HG03439 (cell line): ENCODE measurements at regions not wholly inside any gene's neighbourhood (a gene's known extent, or its start where the extent isn't known, plus 50 kb on each side); places are given as distances from the start of the nearest gene placed in this dataset.
"Not testable (repeated sequence)": the region's sequence is repeated elsewhere in the genome, so short reads cannot be mapped to it uniquely, and the experiment has no call there.

ENCODE experiments used
- ATAC-seq: cut with Tn5 transposase; IDR thresholded peaks from one replicate; pipeline ENCODE4 v1.9.1; 2021; ENCODE audit warnings: mild to moderate bottlenecking, moderate library complexity; ENCODE audit not compliant: unreplicated experiment

- ATAC-seq = not testable (repeated sequence)
Observed at GRCh38 chrY:17511984-17512383, 368.0 kb downstream of the CDY2B start.

DNA sequence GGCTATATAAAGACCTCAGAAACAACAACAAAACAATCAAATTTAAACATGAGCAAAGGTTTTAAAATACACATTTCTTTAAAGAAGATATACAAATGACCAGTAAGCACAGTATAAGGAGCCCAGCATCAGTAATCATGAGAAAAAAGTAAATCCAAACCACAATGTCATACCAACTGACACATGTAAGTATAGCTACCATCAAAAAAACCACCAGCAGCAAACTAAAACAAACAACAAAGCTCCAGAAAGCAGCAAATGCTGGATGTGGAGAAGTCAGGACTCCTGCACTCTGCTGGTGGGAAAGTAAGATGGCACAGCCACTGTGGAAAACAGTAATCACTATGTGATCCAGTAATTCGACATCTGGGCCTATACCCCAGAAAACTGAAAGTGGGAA lies 368.5 kb downstream of the CDY2B start:
- ATAC-seq = not testable (repeated sequence)

- not testable (repeated sequence) for ATAC-seq
Observed at GRCh38 chrY:17505834-17506233, 374.2 kb downstream of the CDY2B start.

GRCh38 chrY:17484763-17485162 lies 395.3 kb downstream of the CDY2B start:
- ATAC-seq = not testable (repeated sequence)

DNA sequence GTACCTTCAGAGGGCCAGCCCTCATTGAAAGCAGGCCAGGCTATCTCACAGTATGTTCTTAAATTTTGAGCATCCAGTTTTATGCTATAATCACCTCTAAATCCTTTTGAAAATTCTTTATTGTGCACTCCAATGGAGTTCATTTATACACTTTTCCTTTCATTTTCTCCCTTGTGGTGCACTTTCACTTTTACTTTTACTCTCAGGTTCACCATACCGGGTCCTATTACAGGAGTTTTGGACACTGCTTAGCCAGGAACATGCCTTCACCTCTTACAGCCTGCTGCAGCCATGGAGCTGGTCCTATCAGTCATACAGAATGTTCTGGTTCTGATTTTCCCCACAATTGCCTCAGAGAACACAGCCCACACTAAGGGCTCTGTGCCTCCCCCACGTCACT lies 395.9 kb downstream of the CDY2B start:
- ATAC-seq = not testable (repeated sequence)

DNA sequence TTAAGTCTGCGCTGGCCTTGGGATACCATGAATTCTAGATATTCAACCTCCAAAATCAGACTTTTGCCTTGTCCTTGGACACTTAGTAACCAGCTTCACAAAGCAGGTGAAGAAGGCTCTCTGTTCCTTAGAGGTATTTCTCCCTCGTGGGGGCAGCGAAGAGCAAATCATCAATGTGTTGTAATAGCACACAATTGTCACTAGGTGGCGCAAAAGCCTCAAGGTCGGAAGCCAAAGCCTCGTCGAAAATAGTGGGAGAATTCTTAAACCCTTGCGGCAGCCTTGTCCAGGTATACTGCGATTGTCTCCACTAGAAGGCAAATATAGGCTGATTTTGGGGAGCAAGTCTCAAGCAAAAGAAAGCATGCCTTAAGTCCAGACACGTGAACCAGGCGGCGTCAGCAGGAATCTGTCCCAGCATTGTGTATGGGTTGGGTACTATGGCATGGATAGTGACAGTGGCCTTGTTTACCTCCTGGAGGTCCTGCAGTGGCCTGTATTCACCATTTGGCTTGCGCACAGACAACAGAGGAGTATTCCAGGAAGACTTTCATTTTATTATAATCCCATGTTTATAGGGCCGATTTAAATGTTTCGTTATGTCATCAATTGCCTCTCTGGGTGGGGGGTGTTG lies 398.5 kb downstream of the CDY2B start:
- not testable (repeated sequence) for ATAC-seq

DNA sequence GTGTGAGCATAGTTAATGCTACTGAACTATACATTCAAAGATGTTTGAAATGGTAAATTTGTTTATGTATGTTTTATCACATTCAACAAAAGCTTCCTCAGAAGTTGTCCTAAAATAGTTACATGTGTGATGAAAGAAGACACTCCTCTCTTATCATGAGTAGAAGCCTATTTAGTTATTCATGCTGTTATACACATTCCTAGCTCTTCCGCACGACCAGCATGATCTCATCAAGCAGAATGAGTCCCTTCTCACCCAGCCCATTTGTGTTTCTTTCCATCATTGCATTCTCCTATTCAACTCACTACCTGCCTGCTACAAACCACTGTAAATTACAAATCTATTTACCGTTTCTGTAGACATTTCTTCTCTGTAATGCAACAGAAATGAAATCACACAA lies 408.0 kb downstream of the CDY2B start:
- ATAC-seq = not testable (repeated sequence)

- peak; percentile 92 for ATAC-seq
Observed at GRCh38 chrY:17459753-17460152, 420.3 kb downstream of the CDY2B start.

DNA sequence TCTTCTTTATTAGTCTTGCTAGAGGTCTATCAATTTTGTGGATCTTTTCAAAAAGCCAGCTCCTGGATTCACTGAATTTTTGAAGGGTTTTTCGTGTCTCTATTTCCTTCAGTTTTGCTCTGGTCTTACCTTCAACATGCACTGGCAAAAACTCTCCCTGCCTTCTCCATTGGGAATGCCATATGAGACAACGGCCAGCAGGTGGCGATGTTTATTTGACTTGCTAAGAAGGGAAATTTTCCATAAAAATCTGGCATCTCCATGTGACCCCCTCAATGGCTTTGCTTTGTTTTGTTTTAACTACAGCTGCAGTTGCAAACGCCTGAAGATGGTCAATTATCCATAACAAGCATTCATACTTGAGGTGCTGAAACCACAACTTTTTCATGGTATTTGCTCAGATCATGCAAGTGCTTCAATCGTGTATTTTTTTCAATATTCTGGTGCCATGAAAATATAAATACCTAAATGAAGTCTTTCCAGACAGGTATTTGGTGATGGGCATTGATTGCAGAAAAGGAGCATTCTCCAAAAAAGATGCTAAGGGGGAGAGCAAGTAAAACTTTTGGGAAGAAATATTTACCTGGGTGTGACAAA lies 449.4 kb downstream of the CDY2B start:
- no peak for ATAC-seq

- ATAC-seq = no peak
Observed at GRCh38 chrY:17398336-17399072, 481.5 kb downstream of the CDY2B start.

GRCh38 chrY:17397659-17398058 lies 482.4 kb downstream of the CDY2B start:
- no peak for ATAC-seq

- ATAC-seq = no peak
Observed at GRCh38 chrY:17381431-17382070, 498.5 kb downstream of the CDY2B start.

DNA sequence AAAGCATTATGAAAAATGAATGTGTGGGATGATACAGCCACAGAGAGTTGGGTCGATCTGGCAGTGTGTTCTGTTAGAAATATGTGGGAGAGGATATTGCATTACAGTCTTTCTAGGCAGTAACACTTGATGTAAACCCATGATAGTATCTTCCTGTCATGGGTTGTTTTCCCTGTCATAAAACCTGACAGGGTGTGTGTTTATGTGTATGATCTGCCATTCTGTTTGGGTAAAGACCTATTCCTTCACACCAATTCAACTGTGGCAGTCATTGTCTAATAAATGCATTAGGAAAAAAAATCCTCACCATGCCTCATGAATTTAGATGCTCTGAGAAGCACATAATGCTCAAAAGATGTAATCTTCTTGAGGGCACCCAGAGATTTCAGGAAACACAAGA lies 501.7 kb downstream of the CDY2B start:
- ATAC-seq = no peak

DNA sequence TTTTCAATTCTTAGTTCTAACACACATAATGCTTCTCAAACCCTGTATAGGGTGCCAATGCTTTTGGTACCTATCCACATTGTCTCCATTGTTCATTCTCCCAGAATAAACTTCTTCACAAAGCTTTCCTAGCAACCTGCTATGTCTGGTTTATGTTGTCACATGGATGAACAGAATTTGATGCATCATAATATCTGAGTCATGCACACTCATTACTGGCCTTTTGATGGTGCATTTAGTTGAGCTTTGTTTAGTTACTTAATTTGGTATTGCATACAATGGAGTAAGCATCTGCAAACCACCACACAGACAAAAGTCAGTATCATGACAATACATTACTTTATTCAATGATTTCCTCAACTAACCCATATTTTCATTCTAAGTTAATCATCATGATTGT lies 511.6 kb downstream of the CDY2B start:
- no peak for ATAC-seq

DNA sequence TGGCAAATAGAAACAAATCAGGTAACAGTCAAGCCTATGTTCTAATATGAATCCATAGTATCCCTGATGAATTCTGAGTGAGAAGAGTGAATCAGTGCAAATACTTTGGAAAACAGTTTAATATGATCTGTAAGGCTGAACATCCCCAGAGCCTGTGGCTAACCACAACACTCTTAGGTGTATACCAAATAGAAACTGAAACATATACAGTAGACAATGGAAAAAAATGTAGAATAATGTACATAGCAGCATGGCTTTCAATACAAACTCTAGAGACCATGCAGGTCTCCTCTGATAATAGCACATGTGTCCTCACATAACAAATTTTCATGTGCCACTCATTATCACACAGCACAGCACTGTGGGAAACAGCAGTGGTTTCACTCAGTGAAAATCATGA lies 513.6 kb downstream of the CDY2B start:
- no peak for ATAC-seq

DNA sequence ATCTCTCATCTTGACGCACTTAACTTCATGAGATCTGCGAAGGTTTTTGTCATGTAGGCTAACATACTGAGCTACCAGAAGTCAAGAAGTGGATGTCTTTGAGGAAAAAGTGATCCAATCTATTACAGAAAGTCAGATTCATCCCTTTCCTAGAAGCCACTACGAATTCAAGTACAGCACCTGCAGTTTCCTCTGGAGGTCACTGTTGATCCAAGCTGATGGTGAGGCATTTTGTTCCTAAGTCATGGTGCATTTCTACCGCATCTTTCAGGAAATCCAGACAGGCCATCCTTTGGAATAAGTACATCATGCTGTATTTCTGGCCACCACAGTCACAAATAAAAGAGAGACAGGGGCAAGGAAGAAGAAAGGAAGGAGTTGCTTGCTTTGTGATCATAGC lies 541.0 kb downstream of the CDY2B start:
- no peak for ATAC-seq

- ATAC-seq = no peak
Observed at GRCh38 chrY:17330733-17331132, 549.3 kb downstream of the CDY2B start.

DNA sequence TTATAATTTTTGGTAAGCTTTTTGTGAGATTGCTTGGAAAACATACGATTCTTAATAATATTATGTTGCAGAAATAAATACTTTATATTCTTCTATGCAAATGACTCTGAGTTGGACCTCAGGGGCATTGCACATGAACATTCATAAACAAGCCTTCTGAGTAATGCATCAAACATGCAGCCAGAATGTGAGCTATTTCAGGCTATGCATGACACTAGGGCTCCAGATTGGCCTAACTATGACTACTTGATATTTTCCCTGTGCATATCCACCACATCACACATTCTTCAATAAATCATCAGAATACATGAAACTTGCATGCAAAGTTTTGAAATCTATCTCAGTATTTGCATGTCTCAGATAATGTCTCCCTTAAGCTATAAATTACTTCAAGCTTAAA lies 560.1 kb downstream of the CDY2B start:
- no peak for ATAC-seq

DNA sequence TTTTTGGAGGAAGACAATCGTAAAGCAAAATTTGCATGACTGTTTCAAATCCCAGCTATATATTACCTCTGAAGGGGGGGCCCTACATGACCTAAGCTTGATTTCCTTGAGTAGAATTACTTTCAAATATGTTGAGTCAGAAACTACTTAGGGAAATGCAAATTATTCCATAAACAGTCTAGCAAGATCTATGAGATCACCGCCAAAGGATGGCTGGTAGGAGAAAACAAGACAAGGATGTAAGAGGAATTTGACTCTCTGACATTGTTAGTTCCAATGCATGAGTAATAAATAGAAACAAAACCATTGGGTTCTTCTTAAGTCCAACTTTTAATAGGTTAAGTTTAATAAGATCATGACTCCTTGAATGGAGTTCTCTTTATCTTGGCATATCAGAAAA lies 561.4 kb downstream of the CDY2B start:
- no peak for ATAC-seq

DNA sequence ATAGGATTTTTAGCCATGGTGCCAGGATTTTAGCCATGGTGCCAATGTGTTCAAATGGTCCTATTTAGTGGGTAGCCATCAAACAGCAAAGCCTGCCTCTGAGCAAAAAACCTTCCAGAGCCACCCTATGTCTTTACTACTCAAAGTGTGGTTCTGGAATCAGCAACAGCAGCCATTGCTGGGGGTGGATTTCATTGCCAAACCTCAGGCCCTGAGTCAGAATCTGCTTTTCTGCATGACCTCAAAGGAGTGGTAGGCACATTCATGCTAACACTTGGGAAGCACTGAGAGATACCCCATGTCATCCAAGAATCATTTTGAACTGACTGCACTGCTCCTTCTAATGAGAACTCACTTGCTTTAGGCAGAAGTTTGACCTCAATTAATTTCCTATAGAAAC lies 603.0 kb downstream of the CDY2B start:
- ATAC-seq = no peak

GRCh38 chrY:17259497-17259896 lies 620.5 kb downstream of the CDY2B start:
- no peak for ATAC-seq

- no peak for ATAC-seq
Observed at GRCh38 chrY:17238406-17238805, 641.6 kb downstream of the CDY2B start.
